Activated naive CD4-positive, alpha-beta T cell treated with anti-CD3 and anti-CD28 coated beads, Interleukin-2, amount 10 ng/mL, durations not matched to agents 7 days and 5 days (primary cell): ENCODE measurements at regions not wholly inside any gene's neighbourhood (a gene's known extent, or its start where the extent isn't known, plus 50 kb on each side); places are given as distances from the start of the nearest gene placed in this dataset.

ENCODE experiments used
- CTCF ChIA-PET: fragments of 350-600 bp; sonication (Branson Sonifier 250); formaldehyde crosslinking; loops from one replicate; lab custom pipeline; 2021; ENCODE audit warnings: antibody characterized with exemption; lab: Charles Lee
- DNase-seq: peaks from one replicate; pipeline ENCODE4 v3.0.0-alpha.2; 2020
- H3K27ac Mint-ChIP-seq: one replicate; pipeline ENCODE4 v1.8.0; 2021; ENCODE audit warnings: mild to moderate bottlenecking, moderate library complexity, mixed read lengths
- H3K27me3 Mint-ChIP-seq: one replicate; pipeline ENCODE4 v1.8.0; 2021; ENCODE audit warnings: mild to moderate bottlenecking, mixed read lengths
- H3K36me3 Mint-ChIP-seq: one replicate; pipeline ENCODE4 v1.8.0; 2021; ENCODE audit warnings: mixed read lengths
- H3K4me1 Mint-ChIP-seq: one replicate; pipeline ENCODE4 v1.8.0; 2021; ENCODE audit warnings: mixed read lengths
- H3K4me3 Mint-ChIP-seq: one replicate; pipeline ENCODE4 v1.8.0; 2021; ENCODE audit warnings: mild to moderate bottlenecking, moderate library complexity, mixed read lengths
- H3K9me3 Mint-ChIP-seq: one replicate; pipeline ENCODE4 v1.8.0; 2021; ENCODE audit warnings: mixed read lengths

DNA sequence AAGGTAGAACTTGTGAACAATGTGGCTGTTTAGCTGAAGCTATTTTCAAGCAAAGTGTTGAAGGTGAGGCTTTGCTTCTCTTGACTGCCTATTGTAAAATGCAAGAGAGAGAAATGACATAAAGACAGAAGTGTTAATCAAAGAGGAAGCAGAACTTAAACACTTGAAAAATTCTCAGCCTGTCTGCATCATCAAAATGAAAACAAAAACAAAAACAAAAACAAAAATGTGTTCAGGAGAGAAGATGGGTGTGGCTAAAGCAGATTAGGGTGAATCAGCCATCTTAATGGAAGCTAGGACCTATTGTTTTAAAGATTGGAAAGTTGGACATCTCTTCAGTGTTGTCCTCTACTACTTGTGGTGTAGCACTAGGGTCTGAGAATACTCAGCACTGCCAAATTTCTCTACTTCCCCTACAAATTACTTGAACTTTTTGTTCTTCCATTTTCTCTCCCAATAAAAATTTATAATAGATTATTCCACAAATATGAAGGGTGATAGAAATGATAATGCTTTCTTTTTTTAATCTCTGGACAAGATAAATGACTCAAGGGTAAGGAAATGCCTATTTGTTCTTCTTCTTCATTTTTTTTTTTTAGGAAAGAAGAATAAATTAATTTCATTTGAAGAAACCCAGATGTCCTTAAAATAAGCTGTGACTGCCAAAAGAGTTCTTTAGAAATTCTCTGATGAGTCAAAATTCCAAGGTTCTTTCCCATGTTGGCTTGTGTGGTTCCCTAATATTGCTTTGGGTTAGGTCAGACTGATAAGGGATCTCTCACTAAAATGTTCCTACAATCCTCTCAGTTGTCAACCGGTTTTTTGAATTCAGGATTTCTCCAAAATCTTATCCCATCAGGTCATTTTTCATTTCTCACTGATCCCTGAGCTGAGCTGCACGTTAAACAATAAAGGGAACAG, 571.2 kb upstream of the ZEB2 start:
- CTCF ChIA-PET = no interaction called here
- Mint-ChIP-seq H3K4me1 (no peaks in the 10 kb centered on the region), H3K36me3 (no peaks in the 10 kb centered on the region), H3K27ac (no peak overlapping the region), H3K4me3 (no peak overlapping the region), H3K27me3 (no peaks in the 10 kb centered on the region), H3K9me3 (no peaks in the 10 kb centered on the region)
- no peak for DNase-seq

DNA sequence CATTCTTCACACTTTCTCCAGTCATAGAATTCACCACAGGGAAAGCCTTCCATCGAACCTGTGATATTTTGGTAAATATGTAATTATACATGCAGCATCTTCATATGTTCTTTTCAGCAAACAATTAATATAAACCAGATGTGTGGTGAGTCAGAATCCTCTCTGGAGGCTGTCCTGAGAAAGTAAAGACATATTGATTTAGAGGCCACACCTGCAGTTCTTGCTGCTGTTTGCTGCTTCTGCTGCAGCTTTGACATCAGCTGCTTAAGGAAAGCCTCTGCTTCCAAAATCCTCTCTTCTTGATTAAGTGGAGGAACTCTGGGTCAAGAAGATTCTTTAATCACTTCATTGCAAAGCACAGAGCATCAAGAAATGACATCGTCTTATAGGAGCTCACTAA, 568.8 kb upstream of the ZEB2 start:
- Mint-ChIP-seq H3K4me1 (no peaks in the 10 kb centered on the region), H3K27ac (no peak overlapping the region), H3K4me3 (no peak overlapping the region), H3K9me3 (no peaks in the 10 kb centered on the region), H3K27me3 (no peaks in the 10 kb centered on the region), H3K36me3 (no peaks in the 10 kb centered on the region)
- CTCF ChIA-PET = no interaction called here
- DNase-seq = no peak

DNA sequence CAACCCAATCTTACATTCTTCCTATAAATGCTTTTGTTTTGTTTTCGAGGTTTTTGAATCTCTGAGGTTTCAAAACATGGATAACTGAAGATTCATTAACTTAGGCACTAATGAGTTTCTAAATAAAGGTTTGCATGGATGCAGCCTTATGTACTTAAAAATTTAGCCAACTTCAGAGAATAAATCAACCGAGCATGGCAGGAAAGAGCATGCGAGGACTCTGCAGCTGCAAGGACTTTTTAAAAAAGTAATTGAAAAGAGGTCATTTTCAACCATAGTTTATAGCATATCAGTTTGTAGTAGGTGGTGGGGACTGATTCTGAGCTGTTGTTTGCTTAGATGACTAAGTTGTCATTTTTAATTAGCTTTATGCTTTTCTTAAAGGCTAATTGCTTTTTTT, 567.0 kb upstream of the ZEB2 start:
- Mint-ChIP-seq H3K27ac (no peak overlapping the region), H3K9me3 (no peaks in the 10 kb centered on the region), H3K4me1 (no peaks in the 10 kb centered on the region), H3K4me3 (no peak overlapping the region), H3K27me3 (no peaks in the 10 kb centered on the region), H3K36me3 (no peaks in the 10 kb centered on the region)
- CTCF ChIA-PET = no interaction called here
- DNase-seq = no peak

DNA sequence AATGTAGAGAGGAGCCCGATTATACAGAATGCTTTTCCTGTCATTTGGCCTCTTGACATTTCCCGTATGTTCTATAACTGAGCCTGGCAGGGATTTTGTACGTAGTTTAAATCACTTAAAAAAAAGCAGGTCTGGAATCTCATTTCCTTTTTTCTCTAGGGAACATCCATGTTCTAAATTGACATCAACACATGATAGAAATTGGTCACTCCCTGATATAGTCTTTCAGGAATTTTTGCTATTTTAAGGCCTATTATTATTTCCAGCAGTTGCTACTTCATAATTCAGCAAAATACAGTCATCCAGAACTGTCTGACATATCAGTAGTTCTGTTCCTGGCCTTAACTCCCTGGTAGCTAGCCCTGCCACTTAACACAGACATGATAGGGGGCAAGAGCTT, 565.7 kb upstream of the ZEB2 start:
- Mint-ChIP-seq H3K27me3 (no peaks in the 10 kb centered on the region), H3K36me3 (no peaks in the 10 kb centered on the region), H3K9me3 (no peaks in the 10 kb centered on the region), H3K27ac (no peak overlapping the region), H3K4me1 (no peaks in the 10 kb centered on the region), H3K4me3 (no peak overlapping the region)
- DNase-seq = no peak
- CTCF ChIA-PET = no interaction called here

DNA sequence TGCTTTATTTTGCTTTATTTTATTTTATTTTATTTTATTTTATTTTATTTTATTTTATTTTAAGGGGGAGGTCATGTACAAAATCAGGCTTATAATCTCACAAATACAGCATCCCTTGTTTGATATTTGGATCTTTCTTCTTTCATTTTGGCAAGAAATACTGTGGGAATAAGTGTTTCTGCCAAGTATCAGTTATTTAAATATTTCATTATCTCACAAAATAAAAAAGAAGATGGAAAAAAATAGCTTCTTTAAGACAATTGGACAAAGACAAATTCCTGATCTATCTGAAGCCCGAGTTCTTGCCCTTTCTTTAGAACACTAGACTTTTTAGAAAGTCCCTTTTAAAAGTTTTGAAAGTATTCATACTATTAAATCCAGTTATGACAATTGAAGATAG, 560.5 kb upstream of the ZEB2 start:
- Mint-ChIP-seq H3K4me1 (no peaks in the 10 kb centered on the region), H3K9me3 (no peaks in the 10 kb centered on the region), H3K27me3 (no peaks in the 10 kb centered on the region), H3K27ac (no peak overlapping the region), H3K36me3 (no peaks in the 10 kb centered on the region), H3K4me3 (no peak overlapping the region)
- CTCF ChIA-PET = no interaction called here
- DNase-seq = no peak

DNA sequence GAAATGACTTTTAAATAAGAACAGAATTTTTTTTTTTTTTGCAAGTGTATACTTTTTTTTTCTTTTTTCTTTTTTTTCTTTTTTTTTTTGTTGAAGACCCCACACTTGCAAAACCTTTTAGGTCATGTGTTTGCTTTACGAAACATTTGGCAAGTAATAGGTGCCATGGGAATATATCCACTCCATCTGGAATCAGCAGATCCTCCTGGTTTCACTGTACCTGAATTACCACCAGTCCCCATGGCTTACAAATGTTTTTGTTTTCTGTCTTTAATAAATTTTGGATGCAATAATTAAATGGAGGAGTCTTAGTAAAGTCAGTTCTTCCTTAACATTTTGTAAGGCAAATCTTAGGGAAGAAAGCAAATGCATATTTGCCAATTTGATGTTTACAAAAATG, 559.7 kb upstream of the ZEB2 start:
- Mint-ChIP-seq H3K9me3 (no peaks in the 10 kb centered on the region), H3K4me1 (no peaks in the 10 kb centered on the region), H3K36me3 (no peaks in the 10 kb centered on the region), H3K4me3 (no peak overlapping the region), H3K27ac (no peak overlapping the region), H3K27me3 (no peaks in the 10 kb centered on the region)
- CTCF ChIA-PET = no interaction called here
- no peak for DNase-seq

DNA sequence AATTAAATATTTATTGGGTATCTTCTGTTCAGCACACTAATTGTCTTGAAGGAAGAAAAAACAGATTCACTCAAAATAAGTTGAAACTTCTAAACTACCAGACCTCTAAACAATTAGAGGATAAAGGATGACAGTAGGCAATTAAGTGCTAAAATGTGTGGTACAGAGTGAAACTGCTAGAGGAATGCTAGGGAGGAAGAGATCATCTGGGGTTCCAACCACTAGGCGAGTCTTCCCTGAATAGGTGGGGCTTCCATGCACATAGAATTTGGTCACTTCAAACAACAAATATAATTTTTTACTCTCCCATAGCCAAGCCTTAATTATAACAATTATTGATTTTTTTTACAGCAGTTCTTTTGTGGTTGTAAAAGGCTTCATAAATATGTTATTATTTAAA, 559.0 kb upstream of the ZEB2 start:
- Mint-ChIP-seq H3K27ac (no peak overlapping the region), H3K27me3 (no peaks in the 10 kb centered on the region), H3K9me3 (no peaks in the 10 kb centered on the region), H3K4me1 (no peaks in the 10 kb centered on the region), H3K4me3 (no peak overlapping the region), H3K36me3 (no peaks in the 10 kb centered on the region)
- DNase-seq = no peak
- CTCF ChIA-PET = no interaction called here

DNA sequence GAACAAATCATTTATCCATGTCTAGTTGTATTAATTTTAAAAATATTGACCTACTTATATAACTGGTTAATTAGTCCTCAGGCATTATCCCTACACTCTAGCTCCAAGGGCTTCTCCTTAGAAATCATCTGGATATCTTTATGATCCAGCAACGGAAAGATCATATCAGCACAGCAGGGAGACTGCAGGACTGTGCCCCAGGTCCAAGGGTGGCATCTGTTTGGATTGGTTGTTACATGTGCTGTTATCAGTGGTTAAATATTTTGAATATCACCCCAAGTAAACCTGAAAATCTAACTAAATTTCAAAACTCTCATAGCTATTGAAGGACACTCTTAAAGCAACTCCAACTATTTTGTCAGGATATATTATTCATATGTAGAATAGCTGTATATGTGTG, 556.2 kb upstream of the ZEB2 start:
- Mint-ChIP-seq H3K36me3 (no peaks in the 10 kb centered on the region), H3K27me3 (no peaks in the 10 kb centered on the region), H3K9me3 (no peaks in the 10 kb centered on the region), H3K27ac (no peak overlapping the region), H3K4me3 (no peak overlapping the region), H3K4me1 (no peaks in the 10 kb centered on the region)
- no peak for DNase-seq
- CTCF ChIA-PET = no interaction called here

DNA sequence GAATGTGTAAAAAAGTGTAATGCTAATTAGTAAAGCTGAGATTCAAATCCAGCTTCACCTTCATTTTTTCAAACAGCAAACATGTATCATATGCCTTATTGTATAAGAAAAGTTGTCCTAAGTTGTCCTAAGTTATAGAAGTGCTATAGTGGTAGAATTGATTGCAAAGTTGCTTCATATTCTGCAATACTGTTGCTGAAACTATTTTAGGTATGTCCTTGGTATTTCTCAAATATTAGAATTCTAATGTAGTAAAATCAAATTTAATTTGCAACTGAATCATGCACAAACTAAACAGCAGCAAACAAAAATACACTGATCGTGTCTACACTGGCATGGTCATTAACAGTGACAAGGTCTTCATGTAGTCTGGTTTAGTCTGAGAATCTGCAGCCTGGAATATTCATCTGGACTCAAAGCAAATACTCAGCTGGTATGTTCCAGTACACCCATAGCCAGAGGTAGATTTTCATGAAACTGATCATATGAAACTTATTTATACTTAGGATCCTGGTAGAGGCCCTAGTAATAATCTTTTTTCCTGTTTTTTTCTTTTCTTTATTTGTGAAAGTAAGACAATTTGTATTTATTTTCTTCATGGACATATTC, 555.6 kb upstream of the ZEB2 start:
- CTCF ChIA-PET = no interaction called here
- Mint-ChIP-seq H3K9me3 (no peaks in the 10 kb centered on the region), H3K27ac (no peak overlapping the region), H3K27me3 (no peaks in the 10 kb centered on the region), H3K4me3 (no peak overlapping the region), H3K36me3 (no peaks in the 10 kb centered on the region), H3K4me1 (no peaks in the 10 kb centered on the region)
- DNase-seq = no peak

DNA sequence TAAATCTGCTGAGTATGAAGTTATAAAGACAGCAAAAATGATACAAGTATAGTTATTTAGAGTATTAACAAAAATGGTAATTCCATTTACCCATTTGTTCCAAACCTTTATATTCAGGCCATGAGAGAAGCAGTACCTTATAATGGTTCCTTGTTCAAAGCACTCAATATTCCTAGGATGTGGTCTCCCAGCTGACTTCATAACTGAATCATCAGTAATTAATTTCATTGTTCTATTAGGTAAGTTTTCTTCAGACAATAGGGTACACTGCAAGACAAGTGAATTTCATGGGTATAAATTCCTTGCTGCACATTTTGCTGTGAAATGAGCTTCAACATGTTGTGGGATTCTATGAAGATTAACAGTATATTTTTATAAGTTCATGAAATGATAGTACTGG, 550.8 kb upstream of the ZEB2 start:
- Mint-ChIP-seq H3K9me3 (no peaks in the 10 kb centered on the region), H3K36me3 (no peaks in the 10 kb centered on the region), H3K4me3 (no peak overlapping the region), H3K4me1 (no peaks in the 10 kb centered on the region), H3K27ac (no peak overlapping the region), H3K27me3 (no peaks in the 10 kb centered on the region)
- DNase-seq = no peak
- CTCF ChIA-PET = no interaction called here

DNA sequence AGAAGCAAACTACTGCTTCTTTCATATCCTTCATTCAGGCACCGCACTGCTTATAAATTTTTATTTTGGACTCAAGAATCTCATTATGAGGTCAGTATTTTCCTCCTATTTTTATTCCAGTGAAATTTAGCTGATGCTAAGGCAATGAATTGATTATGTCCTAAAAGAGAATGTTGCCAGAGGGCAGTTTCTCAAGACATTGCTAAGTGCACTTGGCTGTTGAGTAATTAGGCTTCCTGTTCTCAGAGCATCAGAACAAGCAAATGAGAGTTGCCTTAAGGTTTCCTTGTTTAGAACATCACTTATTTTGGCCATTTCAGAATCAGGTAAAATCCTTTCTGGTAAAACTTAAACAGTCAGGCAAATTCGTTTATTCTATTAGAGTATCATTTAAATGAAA, 548.6 kb upstream of the ZEB2 start:
- CTCF ChIA-PET = no interaction called here
- Mint-ChIP-seq H3K36me3 (no peaks in the 10 kb centered on the region), H3K27me3 (no peaks in the 10 kb centered on the region), H3K9me3 (no peaks in the 10 kb centered on the region), H3K27ac (no peak overlapping the region), H3K4me1 (no peaks in the 10 kb centered on the region), H3K4me3 (no peak overlapping the region)
- DNase-seq = no peak

DNA sequence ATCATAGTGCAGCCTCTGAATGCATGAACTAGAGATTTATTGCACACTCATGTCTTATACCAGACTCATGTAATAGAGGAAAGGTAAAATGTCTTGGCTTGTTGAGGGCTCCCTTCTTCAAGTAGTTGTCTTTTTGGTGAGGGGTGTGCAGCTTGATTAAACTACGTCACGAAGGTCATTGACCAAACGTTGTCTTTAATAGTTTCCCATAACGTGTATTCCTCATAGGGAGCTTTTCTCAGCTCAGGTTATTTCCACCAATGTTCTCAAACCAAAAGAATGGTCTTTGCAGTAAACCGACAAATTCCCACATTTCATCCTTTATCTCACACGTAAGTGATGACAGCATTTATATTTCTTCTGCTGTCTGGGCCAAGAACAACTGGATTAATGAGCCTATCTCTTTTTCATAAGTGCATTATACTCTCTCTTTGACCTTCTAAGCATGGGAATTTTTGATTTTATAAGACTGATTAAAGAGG, 547.7 kb upstream of the ZEB2 start:
- CTCF ChIA-PET = no interaction called here
- no peaks in the 10 kb centered on the region for H3K9me3 Mint-ChIP-seq
- H3K27ac Mint-ChIP-seq = no peak overlapping the region
- no peaks in the 10 kb centered on the region for H3K36me3 Mint-ChIP-seq
- no peaks in the 10 kb centered on the region for H3K27me3 Mint-ChIP-seq
- H3K4me3 Mint-ChIP-seq = no peak overlapping the region
- DNase-seq = no peak
- H3K4me1 Mint-ChIP-seq = no peaks in the 10 kb centered on the region

DNA sequence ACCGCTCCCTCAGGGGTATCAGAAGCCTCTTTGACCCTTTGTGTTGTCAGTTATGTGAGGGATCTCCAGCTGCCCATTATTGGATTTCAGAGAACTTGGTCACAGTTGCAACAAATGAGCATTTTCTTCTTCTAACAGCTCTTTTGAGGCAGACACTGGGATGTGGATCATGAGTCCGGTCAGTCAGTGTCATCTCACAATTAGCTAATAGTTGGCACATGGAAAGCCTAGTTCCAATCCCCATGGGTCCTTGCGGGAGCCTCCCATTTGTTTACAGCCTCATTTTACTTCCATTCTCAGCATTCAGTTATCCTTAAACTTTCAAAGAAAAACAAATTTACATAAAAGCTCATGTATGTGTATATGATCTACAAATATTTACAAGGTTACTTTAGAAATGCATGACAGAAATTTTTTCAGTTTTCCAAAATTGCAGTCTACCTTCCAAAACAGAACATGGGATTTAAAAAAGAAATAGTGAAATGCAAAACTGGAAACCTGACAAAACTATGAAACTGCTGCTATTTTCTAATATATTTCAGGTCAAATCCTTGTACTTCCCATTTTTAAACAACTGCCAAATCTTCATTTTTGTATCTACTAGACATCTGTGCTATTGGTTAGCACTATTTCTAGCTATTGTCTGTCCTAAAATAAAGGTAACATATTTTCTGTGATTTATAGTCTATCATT, 547.1 kb upstream of the ZEB2 start:
- no peak for DNase-seq
- CTCF ChIA-PET = no interaction called here
- H3K4me1 Mint-ChIP-seq = no peaks in the 10 kb centered on the region
- H3K27me3 Mint-ChIP-seq = no peaks in the 10 kb centered on the region
- H3K9me3 Mint-ChIP-seq = no peaks in the 10 kb centered on the region
- no peak overlapping the region for H3K4me3 Mint-ChIP-seq
- no peaks in the 10 kb centered on the region for H3K36me3 Mint-ChIP-seq
- H3K27ac Mint-ChIP-seq = no peak overlapping the region

DNA sequence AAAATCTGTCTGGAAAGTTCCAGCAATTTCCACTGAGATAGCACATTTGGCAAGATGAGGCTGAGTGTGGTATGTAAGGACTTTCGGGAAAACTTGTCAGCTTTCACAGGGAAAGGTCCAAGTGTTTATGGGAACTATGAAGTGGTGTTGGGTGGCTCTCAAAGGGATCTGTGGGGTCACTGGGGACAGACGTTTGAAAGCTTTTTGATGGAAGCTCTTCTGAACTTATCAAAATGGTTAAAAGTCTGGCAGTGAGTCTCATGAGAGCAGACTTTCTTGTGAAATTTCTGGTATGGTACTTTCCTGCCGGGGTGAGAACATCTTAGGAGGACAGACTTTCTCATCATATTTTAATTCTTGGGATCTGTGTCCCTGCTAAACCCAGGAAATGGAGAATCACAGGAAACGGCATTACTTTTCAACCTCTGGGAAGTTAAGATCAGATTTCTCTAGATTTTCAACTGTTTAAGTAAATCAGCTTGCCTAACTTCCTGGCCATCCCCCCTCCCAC, 546.3 kb upstream of the ZEB2 start:
- Mint-ChIP-seq H3K36me3 (no peaks in the 10 kb centered on the region), H3K9me3 (no peaks in the 10 kb centered on the region), H3K27me3 (no peaks in the 10 kb centered on the region), H3K4me3 (no peak overlapping the region), H3K4me1 (no peaks in the 10 kb centered on the region), H3K27ac (no peak overlapping the region)
- CTCF ChIA-PET = no interaction called here
- DNase-seq = no peak
